GM13976 (cell line): ENCODE measurements at regions not wholly inside any gene's neighbourhood (a gene's known extent, or its start where the extent isn't known, plus 50 kb on each side); places are given as distances from the start of the nearest gene placed in this dataset.

Source experiments
- DNase-seq: peaks from one replicate; pipeline ENCODE4 v3.0.0; 2012; ENCODE audit warnings: low spot score
- in situ Hi-C: fragments of 300-500 bp; cut with MboI; formaldehyde crosslinking; loops from one replicate; pipeline ENCODE4 v1.12.0; 2022; ENCODE audit warnings: low sequenced_read_pairs, mixed read lengths, inconsistent platforms; ENCODE audit not compliant: unreplicated experiment
- TF ChIP-seq, protein P1 (sequence below): IDR thresholded peaks from 2 replicates; pipeline ENCODE4 v1.5.1; 2012; ENCODE audit warnings: borderline replicate concordance, mild to moderate bottlenecking; ENCODE audit not compliant: insufficient read depth; ENCODE audit errors: extremely low read depth, missing control alignments, control extremely low read depth

DNA sequence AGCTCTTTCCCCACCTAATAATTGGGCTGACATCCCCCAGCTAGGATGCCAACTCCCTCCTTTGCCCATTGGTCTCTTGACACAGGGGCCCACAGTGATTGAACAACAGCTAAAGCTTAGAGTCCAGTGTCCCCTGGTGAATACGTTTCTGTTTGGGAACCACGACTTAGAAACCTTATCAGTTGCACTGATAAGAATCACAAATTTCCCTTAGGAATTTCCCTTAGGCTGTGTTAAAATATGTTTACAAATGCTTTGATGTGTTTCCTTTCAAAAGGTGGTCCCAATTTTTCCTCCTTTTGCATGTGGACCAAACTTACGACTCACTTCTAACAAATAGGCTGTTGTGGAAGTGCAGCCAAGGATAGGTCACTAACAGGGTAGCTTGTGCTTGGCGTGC, 126.0 kb upstream of the INHBA start:
- in situ Hi-C loops, result no loop called here
- no peak for DNase-seq
- TF ChIP-seq, protein P1, sequence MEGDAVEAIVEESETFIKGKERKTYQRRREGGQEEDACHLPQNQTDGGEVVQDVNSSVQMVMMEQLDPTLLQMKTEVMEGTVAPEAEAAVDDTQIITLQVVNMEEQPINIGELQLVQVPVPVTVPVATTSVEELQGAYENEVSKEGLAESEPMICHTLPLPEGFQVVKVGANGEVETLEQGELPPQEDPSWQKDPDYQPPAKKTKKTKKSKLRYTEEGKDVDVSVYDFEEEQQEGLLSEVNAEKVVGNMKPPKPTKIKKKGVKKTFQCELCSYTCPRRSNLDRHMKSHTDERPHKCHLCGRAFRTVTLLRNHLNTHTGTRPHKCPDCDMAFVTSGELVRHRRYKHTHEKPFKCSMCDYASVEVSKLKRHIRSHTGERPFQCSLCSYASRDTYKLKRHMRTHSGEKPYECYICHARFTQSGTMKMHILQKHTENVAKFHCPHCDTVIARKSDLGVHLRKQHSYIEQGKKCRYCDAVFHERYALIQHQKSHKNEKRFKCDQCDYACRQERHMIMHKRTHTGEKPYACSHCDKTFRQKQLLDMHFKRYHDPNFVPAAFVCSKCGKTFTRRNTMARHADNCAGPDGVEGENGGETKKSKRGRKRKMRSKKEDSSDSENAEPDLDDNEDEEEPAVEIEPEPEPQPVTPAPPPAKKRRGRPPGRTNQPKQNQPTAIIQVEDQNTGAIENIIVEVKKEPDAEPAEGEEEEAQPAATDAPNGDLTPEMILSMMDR, result no peak

DNA sequence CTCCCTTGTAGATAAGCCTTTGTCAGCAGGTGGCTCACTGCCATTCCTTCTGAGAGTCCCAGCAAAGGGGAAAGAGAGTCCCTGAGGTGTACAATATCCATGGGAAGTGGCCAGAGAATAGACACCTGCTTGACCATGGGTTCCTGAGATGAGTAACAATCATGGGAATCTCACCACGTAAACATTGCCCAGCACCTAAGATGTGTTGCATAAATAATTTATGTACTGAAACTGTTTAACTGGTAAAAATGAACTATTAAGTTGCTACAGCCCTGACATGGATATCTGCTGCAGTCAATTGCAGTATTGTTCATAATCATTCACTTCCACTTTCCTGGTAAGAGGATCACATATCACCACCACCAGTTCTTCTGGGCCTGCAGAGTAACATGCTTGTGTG, 123.8 kb upstream of the INHBA start:
- TF ChIP-seq, protein P1, result no peak
- in situ Hi-C loops, result no loop called here
- no peak for DNase-seq

DNA sequence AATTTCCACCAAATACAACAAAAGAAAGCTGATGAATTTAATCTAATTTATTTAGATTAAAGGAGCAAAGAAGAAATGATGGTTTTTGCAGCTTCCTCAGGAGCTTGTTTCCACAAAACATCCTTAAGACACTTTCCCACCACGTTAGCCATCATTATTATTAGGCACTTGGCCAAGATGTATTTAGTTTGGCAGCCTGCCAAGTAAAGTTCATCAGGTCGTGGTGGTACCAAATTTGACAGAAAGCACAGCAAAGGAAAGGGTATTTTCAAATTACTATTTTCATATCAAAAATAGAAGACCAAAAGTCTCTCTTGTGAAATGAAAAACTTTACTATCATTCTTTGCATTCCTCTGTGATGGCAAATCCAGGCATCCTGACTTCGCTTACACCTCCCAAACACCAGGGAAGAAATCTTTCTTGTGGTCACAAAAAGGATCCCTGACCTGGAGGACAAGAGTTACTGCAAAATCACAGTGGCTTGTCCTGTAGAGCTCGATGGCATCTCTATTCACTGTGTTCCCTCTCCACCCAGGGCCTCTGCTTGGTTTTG, 123.1 kb upstream of the INHBA start:
- TF ChIP-seq, protein P1, result no peak
- DNase-seq, result no peak
- in situ Hi-C loops, result no loop called here

DNA sequence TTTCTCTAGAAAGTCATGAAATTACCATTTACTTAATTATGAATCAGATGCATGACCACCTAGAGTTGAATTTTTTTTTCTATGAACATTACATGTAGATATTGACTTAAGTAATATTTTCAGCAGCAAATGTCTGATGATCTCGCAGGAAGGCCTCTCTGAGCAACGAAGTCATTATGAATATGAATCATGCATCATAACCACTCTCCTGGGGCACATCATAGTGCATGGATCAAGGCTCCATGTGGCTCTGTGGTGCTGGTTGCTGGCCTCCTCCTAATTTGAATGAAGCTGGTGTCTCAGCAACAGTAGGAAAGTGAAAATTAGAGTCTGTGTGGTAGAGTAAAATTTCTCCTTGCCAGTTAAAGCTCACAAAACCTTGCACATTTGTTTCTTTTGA, 121.4 kb upstream of the INHBA start:
- no peak for DNase-seq
- TF ChIP-seq, protein P1, result no peak
- in situ Hi-C loops, result no loop called here

DNA sequence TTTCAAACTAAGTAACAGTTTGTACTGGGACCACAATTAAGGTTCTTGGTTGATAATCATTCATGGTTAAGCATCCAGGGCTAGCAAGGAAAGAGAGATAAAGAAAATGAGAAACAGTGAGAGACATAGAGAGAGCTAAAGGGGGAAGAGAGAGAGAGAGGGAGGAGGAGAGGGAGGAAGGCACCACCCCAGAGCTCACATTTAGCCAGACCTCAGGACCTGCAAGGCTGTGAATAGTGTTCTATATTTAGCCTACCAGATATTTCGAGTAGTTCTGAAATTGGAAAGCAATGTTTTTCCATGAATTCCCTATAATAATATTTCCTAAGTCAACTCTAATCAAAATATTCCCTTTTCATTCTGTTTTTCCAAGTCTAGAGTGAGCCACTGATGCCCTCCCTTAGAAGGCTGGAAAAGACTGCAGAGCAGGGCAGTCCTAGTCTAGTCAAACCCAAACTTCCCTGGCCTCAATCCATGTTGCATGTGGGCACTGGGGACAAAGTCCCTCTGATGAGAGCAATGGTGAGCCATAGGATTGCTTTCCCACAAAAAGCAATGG, 119.4 kb upstream of the INHBA start:
- in situ Hi-C loops, result no loop called here

DNA sequence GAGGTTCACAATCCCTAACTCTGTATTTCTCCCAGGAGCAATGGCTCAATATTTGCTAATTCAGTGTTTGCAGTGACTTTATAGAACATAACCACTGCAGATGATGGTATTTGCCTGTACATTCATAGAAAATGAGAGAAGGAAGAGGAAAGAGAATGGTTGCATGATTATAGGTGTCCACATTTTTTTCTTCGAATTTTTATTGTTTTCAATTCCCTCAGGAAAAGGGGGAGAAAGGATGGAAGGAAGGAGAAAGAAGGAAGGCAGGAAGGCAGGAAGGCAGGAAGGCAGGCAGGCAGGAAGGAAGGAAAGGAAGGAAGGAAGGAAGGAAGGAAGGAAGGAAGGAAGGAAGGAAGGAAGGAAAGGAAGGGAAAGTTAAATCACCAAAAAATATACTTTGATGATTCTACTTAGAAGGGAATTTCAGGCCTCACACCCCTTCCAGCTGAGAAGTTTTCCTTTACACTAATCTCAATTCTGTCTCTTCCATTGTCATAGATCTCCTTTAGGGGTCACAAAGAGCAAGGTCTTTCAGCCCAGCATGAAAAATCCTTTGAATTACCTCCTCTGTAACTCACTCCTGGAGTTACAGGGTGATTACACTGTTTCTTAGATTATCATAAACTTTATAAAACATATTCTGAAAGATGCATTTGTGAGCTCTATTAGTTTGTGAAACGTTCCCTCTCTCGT, 118.8 kb upstream of the INHBA start:
- TF ChIP-seq, protein P1, result no peak
- in situ Hi-C loops, result no loop called here

More for the DNA sequence above, 119.4 kb upstream of the INHBA start:
- DNase-seq, result no peak
- TF ChIP-seq, protein P1, result no peak

More for the DNA sequence above, 118.8 kb upstream of the INHBA start:
- no peak for DNase-seq
